Fibroblast of lung (primary cell): ENCODE measurements at regions not wholly inside any gene's neighbourhood (a gene's known extent, or its start where the extent isn't known, plus 50 kb on each side); places are given as distances from the start of the nearest gene placed in this dataset.

Experiments used
- CTCF ChIP-seq, 2 donors: IDR thresholded peaks in 1 of 2; conservative IDR thresholded peaks in 1 of 2; 1 replicate in 1 of 2; 2 replicates in 1 of 2; pipeline ENCODE4 v1.5.1; 2011 to 2012; ENCODE audit warnings: low read length in 2 of 2, control low read depth in 1 of 2, inconsistent platforms in 1 of 2, low read depth in 1 of 2, mild to moderate bottlenecking in 1 of 2
- EZH2 ChIP-seq: IDR thresholded peaks from 2 replicates; pipeline ENCODE4 v1.5.1; 2012; ENCODE audit warnings: low read length, control low read depth, mild to moderate bottlenecking; ENCODE audit errors: missing control alignments

GRCh38 chr4:145278341-145279121, 98.1 kb upstream of the OTUD4 start:
- TF ChIP-seq CTCF (conservative IDR thresholded peaks at IDR 0.05 in 1 of 2, IDR thresholded peaks at IDR 0.05 in 1 of 2; ENCODE audit: low read depth in 1 of 2, low read length in 2 of 2) (no peak), EZH2 (no peak)
